ENCODE measurements at regions not wholly inside any gene's neighbourhood (a gene's known extent, or its start where the extent isn't known, plus 50 kb on each side); places are given as distances from the start of the nearest gene placed in this dataset.

- peaks cover 0 to 30% (median 6%) of the 10 kb centered on the region in 5 donors for H3K4me1 ChIP-seq (ENCODE audit: control insufficient read depth in 5 of 5, insufficient read depth in 5 of 5, low read length in 5 of 5)
- 78 to 84% methylated on average over 4 of the region's 4 CpGs for WGBS, 2 donors
- TF ChIP-seq, protein P1, sequence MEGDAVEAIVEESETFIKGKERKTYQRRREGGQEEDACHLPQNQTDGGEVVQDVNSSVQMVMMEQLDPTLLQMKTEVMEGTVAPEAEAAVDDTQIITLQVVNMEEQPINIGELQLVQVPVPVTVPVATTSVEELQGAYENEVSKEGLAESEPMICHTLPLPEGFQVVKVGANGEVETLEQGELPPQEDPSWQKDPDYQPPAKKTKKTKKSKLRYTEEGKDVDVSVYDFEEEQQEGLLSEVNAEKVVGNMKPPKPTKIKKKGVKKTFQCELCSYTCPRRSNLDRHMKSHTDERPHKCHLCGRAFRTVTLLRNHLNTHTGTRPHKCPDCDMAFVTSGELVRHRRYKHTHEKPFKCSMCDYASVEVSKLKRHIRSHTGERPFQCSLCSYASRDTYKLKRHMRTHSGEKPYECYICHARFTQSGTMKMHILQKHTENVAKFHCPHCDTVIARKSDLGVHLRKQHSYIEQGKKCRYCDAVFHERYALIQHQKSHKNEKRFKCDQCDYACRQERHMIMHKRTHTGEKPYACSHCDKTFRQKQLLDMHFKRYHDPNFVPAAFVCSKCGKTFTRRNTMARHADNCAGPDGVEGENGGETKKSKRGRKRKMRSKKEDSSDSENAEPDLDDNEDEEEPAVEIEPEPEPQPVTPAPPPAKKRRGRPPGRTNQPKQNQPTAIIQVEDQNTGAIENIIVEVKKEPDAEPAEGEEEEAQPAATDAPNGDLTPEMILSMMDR (IDR thresholded peaks at IDR 0.05; ENCODE audit: control extremely low read depth, extremely low read depth) = no peak
- no peaks in the 10 kb centered on the region for H3K36me3 ChIP-seq (ENCODE audit: control insufficient read depth in 4 of 4, insufficient read depth in 4 of 4, low read length in 4 of 4)
- no peak overlapping the region for H3K4me3 ChIP-seq
- DNase-seq (no peak), ATAC-seq (ENCODE audit: insufficient read depth, low FRiP score) (no peak)
- no peaks in the 10 kb centered on the region for H3K27me3 ChIP-seq (ENCODE audit: control insufficient read depth in 3 of 3, insufficient read depth in 3 of 3, low read length in 2 of 3)
- no peak overlapping the region for H3K9ac ChIP-seq (ENCODE audit: insufficient read depth in 1 of 2, low read length in 2 of 2)
- no peak overlapping the region for H3K27ac ChIP-seq (ENCODE audit: low read depth in 1 of 2, low read length in 1 of 2)
- no peaks in the 10 kb centered on the region for H3K9me3 ChIP-seq (ENCODE audit: control insufficient read depth in 4 of 4, insufficient read depth in 3 of 4, low read length in 3 of 4)
Measured at GRCh38 chr2:200748779-200749178, 62.9 kb upstream of the BZW1 start.

DNA sequence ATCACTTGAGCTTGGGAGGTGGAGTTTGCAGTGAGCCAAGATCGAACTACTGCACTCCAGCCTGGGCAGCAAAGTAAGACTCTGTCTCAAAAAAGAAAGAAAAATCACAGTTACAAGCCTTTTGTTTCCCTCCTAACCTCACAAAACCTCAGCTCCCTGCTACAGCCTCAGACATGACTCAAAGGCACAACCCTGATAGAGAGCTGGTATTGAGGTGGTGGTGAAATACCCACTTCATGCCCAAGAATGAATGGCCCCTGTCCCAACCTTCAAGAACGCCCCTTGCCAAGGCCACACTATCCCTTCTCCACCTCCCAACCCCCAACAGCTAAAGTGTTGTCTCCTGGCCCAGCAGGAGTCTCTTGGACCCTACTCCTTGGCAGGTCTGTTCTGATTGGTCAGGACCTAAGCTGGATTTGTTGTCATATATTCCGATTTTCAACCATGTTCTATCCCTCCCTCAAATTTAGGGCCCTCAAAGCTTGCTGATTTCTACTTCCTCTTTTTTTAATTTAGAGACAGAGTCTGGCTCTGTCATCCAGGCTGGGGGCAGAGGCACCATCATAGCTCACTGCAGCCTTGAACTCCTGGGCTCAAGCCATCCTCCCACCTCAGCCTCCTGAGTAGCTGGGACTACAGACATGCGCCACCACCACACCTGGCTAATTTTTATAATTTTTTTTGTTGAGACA, 61.9 kb upstream of the BZW1 start:
- ATAC-seq (ENCODE audit: insufficient read depth, low FRiP score) (no peak), DNase-seq (no peak)
- Histone ChIP-seq H3K4me1 (ENCODE audit: control insufficient read depth in 5 of 5, insufficient read depth in 5 of 5, low read length in 5 of 5) (peaks cover 0 to 29% (median 9%) of the 10 kb centered on the region in 5 donors), H3K9ac (ENCODE audit: insufficient read depth in 1 of 2, low read length in 2 of 2) (no peak overlapping the region), H3K27me3 (ENCODE audit: control insufficient read depth in 3 of 3, insufficient read depth in 3 of 3, low read length in 2 of 3) (no peaks in the 10 kb centered on the region), H3K27ac (ENCODE audit: low read depth in 1 of 2, low read length in 1 of 2) (no peak overlapping the region), H3K4me3 (no peak overlapping the region), H3K9me3 (ENCODE audit: control insufficient read depth in 4 of 4, insufficient read depth in 3 of 4, low read length in 3 of 4) (no peaks in the 10 kb centered on the region), H3K36me3 (ENCODE audit: control insufficient read depth in 4 of 4, insufficient read depth in 4 of 4, low read length in 4 of 4) (no peaks in the 10 kb centered on the region)
- 91 to 100% methylated on average over 4 of the region's 4 CpGs for WGBS, 2 donors
- TF ChIP-seq, protein P1 (IDR thresholded peaks at IDR 0.05; ENCODE audit: control extremely low read depth, extremely low read depth) = no peak

GRCh38 chr2:200750323-200750910, 61.3 kb upstream of the BZW1 start:
- TF ChIP-seq, protein P1 (IDR thresholded peaks at IDR 0.05; ENCODE audit: control extremely low read depth, extremely low read depth) = no peak
- no peak for DNase-seq
- Histone ChIP-seq H3K4me3 (no peak overlapping the region), H3K27me3 (ENCODE audit: control insufficient read depth in 3 of 3, insufficient read depth in 3 of 3, low read length in 2 of 3) (no peaks in the 10 kb centered on the region), H3K9ac (ENCODE audit: insufficient read depth in 1 of 2, low read length in 2 of 2) (no peak overlapping the region), H3K36me3 (ENCODE audit: control insufficient read depth in 4 of 4, insufficient read depth in 4 of 4, low read length in 4 of 4) (no peaks in the 10 kb centered on the region), H3K4me1 (ENCODE audit: control insufficient read depth in 5 of 5, insufficient read depth in 5 of 5, low read length in 5 of 5) (peaks cover 0 to 29% (median 9%) of the 10 kb centered on the region in 5 donors), H3K9me3 (ENCODE audit: control insufficient read depth in 4 of 4, insufficient read depth in 3 of 4, low read length in 3 of 4) (no peaks in the 10 kb centered on the region), H3K27ac (ENCODE audit: low read depth in 1 of 2, low read length in 1 of 2) (no peak overlapping the region)
- no peak for ATAC-seq (ENCODE audit: insufficient read depth, low FRiP score)
- 68 to 80% methylated on average over 6 of the region's 6 CpGs for WGBS, 2 donors

Measured in lung (tissue), 11 donors.